ENCODE measurements at regions not wholly inside any gene's neighbourhood (a gene's known extent, or its start where the extent isn't known, plus 50 kb on each side); places are given as distances from the start of the nearest gene placed in this dataset.
"Not testable (repeated sequence)": the region's sequence is repeated elsewhere in the genome, so short reads cannot be mapped to it uniquely, and the experiment has no call there.

DNA sequence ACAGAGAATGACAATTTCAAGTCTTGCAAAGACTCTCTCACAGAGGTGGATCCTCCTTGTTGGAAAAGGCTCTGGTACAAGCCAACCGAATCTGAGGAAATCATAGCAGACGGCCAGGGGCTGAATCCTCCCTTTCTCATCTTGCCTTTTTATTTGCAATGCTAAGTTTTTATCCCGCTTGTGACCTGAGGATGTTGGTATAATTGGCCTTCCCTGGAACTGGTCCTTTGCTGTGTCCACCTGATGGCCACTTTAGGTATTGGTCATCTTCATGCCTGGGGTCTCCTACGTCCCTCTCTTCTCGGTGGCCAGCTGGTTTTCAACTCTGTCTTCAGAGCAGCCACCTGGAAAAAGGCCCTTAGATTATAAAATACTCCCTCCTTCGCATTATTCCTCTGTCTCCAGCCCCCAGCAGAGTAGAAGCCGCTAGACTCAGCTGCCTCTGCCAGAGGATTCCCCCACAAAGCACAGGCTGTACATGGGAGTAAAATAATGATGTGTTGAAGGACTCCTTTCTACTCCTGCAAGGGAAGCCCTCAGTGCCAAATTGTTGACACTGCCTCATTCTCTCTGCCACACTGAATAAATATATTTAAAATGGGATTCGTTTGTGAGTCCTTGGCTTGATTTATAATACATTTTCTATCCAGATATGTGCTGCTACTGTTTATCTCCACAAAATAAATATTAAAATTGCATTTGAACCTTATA is 208.9 kb upstream of the CFAP20DC start:
- DNase-seq (ENCODE audit: low read depth, low spot score) = no peak

DNA sequence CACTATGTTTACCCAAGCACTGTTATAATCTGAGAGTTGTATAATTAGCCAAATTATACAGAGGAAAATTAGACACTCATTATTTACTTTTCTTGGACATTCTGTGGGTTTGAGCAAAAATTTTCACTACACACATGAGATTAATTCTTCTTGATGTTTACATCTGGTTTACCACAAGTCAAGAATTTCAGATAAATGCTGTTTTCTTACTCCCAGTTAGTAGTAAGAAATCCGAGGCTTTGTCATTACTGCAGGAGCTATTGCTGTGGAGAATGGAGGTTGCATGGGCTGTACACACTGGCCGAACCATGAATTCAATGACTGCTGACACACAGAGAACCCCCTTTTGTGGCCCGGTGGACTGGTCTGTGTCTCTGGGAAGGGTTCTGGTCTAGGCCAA is 207.7 kb upstream of the CFAP20DC start:
- DNase-seq (ENCODE audit: low read depth, low spot score) = peak; percentile 53

DNA sequence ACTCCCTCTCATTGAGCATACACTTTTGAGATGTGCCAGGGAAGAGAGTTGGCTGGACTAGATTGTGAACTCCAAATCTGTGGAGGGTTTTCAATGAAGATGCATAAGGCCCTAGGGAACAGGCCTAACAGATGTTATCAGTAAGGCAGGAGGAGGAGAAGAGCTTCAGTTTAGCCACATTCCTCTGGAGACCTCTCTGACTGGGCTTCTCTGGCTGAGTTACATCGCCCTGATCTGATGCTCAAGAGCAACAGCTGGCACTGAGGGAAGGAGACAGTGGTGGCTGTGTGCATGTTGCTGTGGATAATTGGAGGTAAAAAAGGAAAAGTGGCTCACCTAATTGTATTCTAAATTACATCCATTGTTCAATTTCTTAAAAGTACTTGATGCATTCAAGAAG is 206.4 kb upstream of the CFAP20DC start:
- DNase-seq (ENCODE audit: low read depth, low spot score) = no peak

DNA sequence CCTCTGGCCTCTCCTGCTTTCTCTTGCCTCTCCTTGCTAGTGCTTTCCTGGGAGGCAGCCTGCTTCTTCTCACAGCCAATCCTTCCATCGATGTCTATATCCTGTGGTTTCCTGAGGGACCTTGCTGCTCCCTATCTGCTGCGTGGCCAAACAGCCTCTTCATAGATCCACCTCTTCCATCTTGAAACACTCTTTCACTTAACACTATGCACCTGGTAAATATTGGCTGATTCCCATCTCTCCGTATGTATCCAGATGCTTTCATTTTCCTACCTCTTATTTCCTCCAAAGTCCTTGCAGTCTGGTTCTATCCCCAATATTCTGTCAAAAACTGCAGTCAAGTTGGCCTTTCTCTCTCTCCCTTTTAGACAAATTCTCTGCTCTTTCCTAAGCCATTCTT is 205.2 kb upstream of the CFAP20DC start:
- DNase-seq (ENCODE audit: low read depth, low spot score) = no peak

DNA sequence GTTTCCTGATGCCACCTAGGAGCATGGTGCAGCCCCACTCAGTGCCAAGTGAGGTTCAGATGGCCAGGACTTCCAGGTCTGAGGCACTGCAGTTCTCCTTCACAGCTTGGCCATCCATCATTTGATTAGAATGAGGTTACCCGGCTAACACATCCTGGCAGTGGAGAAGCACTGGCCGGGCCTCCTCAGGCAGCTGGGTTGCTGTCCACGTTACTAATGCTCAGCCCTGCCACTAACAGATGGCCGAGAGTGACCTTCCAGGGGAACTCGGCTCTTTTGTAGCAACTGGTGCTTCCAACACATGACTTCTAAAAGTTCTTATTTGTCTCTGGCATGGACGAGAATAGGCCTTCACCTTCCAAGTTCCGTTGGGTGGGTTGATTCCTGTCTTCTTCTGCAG is 204.6 kb upstream of the CFAP20DC start:
- DNase-seq (ENCODE audit: low read depth, low spot score) = no peak

DNA sequence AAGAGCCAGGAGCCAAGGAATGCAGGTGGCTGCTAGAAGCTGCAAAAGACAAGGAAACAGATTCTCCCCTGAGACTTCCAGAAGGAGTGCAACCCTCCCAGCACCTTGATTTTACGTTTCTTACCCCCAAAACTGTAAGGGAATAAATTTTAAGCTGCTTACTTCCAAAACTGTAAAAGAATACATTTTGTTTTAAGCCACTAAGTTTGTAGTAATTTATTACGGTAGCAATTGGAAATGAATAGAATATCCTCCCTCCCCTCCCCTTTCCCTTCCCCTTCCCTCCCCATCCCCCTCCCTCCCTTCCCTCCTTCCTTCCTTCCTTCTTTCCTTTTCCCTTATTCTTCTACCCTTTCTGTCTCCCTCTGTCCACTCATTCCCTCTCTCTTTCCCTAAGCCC is 203.7 kb upstream of the CFAP20DC start:
- no peak for DNase-seq (ENCODE audit: low read depth, low spot score)

DNA sequence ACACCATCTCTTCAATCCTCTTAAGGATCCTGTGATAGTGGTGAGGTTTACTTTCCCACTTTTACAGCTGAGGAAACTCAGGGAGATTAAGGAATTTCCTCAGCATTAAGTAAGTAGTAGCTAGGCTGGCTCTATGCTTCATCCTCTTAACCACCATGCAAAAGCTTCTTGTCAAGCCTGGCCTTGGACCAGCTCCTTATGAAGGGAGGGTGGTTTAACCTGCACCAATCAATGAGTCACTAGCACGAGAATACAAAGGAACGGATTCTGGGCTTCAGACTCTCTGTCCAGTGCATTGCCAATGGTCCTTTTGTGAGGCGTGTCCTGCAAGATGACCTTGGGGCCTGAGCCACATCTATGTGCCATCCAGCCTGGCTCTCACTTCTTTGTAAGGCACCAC is 202.0 kb upstream of the CFAP20DC start:
- peak; percentile 72 for DNase-seq (ENCODE audit: low read depth, low spot score)

DNA sequence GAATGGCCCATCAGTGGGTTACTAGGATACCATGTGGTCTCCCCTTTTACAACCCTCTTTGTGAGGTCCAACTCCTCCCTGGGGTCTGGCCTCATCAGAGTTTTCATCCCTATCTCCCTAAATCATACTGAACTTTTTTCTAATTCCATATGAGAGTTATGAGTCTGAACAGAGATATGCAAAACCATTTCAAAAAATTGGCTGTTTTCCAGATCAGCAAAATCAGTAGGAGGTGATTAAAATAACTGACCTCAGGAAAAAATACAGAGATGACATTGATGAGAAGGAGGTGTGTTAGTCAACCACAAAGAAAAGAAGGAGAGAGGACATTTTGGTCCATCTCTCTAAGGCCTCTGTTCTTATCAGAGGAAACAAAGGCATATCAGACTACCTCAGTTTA is 200.8 kb upstream of the CFAP20DC start:
- no peak for DNase-seq (ENCODE audit: low read depth, low spot score)

DNA sequence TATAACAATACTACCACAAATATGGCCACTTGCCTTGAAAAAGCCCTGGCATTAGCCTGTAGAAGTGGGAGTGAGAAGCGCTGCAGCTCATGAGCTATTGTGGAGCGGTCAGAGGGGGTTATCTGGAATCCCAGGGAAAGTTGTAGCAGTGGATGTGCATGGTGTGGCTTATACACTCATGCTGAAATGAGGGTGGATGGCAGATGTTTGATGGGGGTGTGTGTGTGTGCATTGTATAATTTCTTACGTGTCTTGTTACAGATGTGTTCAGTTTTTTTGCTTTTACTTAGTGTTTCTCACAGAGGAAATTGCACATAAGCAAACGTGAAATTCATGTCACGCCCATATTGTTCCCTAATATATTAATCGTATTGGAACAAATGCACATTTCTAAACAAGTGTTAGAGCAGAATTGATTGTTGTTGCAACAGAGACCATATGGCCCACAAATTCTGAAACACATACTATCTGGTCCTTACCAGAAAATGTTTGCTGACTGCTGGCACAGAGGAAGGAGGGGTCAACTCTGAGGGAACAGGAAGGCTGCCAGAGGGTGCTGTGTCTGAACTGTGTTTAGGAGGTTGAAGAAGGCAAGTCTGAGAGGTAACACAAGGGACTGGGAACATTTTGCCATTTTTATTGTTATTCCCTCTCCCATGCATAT is 200.0 kb upstream of the CFAP20DC start:
- DNase-seq (ENCODE audit: low read depth, low spot score) = no peak

DNA sequence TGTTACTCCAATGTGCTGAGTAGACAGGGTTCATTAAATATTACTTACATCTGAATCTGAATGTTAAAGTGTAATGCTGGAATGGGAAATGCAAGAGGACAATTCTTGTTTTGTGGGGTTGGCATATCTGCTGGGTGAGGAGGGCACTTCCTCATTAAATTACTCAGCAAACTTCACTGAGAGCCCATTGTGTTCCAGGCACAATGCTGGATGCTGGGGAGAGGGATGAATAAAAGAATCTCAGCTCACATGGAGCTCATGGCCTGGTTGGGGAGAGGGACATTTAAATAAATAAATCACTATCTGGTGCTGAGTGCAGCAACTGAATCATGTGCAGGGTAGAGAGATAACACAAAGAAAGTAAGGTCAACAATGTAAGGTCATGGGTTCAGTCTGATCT is 199.2 kb upstream of the CFAP20DC start:
- no peak for DNase-seq (ENCODE audit: low read depth, low spot score)

DNA sequence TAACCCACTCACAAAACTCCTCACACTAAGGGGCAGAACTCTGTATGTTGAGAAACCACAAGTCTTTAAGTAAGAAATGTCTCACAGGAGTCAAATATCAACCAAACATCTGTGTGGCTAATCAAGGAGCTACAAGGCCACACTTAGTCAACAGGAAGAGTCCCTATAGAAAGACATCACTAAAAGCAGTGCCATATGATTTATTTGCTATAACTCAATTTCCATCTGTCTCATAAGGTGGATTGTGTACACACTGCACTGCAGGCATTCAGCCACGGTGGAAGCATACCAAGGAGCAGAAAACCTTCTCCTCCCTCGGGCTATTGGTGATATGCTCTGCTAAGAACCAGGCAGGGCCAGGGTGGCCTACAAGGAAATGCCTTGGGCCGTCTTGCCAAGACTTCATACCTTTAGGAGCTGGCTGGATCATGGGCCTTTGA is 197.6 kb upstream of the CFAP20DC start:
- DNase-seq (ENCODE audit: low read depth, low spot score) = no peak

DNA sequence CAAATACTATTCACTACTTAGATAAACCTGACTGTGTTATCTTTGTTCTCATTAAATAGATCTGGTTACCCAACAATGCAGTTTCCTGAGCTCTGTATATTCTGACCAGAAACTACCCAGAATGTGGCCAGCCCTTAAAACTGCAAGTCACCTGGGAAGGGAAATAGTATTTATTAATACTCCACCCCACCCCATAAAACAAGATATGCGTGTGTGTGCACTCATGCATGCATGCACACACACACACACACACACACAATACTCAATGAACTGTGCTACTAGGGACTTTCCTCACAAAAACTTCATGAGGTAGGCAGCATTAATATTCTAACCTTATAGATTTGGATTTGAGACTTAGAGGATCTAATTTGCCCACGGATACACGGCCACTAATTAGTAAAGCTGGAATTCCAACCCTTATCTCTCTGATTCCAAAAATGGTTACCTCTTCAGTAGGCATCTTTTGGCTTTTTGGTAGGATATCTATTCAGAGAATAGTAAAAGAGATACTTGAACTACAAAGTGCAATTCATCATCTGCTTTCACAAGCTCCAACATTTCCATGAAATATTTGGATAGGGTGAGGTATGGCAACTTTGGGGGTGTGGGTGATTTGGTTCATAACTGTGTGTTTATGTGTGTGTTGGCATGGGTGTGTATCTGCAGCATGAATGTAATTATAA is 197.0 kb upstream of the CFAP20DC start:
- no peak for DNase-seq (ENCODE audit: low read depth, low spot score)

DNA sequence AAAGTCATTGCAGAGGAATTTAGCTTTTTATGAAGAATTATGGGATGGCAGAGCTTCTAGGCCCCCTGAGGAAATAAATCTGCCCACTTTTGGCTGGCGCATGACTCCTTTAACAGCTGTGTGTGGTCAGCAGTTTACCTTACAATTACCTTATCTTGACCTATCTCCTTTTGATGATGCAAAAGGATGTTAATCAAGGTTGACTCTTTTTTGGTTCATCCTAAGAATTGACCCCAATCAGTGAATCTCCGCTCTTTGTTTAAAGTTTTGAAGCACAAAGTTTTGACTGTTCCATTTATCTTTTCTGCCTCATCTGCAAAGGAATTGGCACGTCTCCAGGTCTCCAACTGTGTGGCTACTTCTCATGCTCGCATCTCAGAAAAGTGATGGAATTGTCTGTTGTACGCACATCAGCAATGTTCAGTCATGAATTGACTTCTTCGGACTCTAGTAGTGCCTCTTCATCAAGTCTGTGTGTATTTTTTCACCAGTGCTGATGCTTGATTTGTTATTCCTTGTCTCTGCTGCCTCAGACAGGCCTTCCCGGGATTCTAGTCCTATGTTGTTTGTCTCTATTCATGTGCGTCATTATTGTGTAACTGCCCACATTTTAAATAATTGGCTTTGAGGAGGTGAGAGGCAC is 196.2 kb upstream of the CFAP20DC start:
- peak; percentile 64 for DNase-seq (ENCODE audit: low read depth, low spot score)

DNA sequence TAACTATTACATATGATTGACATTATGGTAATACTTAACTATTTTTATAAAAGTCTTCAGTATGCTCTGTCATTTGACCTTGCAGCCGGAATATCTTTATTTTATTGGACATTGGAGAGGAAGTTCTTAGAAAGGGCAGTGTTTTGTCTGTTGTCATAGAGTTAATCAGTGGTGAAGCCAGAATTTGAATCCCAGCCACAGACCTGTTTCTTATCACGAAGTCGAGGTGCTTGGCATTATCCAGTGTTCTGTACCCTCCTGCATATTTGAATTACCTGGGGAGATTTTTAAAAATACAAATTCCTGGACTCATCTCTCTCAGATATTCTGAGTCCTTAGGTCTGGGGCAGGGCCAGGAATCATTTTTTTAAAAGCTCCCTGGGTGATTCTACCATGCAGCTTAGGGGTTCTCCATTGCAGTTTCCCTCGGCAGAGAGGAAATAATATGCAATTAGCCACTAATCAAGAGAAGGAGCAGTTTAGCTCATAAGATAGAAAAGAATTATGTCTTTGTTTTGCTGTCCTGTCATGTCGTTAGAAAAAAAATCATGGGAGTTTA is 195.6 kb upstream of the CFAP20DC start:
- no peak for DNase-seq (ENCODE audit: low read depth, low spot score)

DNA sequence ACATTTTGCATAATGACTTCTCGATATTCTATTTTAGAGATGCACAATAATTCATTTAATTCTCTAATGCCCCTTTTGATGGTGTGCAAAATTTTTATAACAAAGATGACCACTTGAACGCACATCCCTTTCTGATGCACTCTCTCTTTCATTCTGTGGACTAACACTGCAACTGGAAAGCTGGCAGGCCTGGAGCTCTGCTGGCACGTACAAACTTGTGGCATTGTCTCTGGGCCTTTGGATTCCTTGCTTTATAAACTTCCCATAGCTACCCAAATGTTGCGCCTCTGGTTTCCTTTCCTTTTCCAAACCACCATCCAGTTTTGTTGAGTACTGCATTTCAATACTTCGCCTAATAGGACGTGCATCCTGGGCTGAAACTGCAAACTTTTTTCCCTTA is 194.5 kb upstream of the CFAP20DC start:
- DNase-seq (ENCODE audit: low read depth, low spot score) = no peak

DNA sequence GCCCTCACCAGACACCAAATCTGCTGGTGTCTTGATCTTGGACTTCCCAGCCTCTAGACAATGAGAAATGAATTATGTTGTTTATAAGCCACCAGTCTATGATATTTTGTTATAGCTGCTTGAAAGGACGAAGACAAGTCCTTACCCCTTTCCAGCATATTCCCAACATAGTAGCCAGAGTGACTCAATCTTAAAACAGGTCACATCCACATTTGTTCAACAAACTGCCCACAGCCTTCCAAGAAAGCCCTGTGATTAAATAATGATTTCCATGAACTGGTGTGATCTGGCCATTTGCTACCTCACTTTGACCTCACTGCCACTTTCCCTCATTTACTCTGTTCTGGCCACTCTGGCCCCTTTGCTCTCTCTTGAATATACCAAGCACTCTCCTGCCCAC is 193.7 kb upstream of the CFAP20DC start:
- no peak for DNase-seq (ENCODE audit: low read depth, low spot score)

DNA sequence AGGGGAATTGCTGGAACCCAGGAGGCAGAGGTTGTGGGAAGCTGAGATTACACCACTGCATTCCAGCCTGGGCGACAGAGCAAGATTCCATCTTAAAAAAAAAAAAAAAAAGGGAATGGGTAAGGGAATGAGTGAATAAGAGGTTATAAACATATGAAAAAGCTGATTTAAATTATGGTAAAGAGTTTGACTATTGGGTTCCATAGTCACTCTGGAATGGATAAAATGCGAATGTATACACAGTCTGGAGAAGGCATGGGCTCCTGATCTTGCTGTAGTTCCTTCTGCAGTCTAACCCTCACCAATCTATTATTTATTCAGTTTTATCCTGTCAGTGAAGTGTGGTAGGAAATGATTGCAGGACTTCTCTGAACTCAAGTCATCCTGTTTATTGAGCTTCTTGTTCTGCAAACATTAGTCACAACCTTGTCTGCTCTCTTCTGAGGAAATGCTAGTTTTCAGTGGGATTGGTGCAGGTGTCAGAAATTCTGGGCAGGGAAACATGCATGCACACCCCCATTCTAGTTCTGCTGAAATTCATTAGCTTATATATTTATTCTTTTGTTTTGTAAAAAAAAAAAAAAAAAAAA is 190.9 kb upstream of the CFAP20DC start:
- DNase-seq (ENCODE audit: low read depth, low spot score) = no peak

DNA sequence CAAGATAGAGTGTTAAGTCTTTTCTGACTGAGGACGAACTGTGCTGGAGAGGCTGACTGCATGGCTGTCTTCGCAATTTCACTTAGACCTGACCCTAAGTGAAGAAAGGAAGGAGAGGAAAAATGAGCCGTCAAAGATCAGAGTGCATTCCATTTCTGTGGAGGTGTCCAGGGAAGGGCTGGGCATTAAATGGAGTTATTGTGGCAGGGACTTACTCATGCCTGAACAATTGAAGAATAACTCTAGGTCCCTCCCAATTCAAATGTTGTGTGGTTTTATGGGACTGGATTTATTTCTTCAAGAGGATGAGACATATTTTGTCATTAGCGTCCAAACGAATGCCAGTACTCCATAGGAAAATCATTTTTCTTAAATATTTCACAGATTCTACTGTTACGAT is 187.3 kb upstream of the CFAP20DC start:
- DNase-seq (ENCODE audit: low read depth, low spot score) = peak; percentile 35

DNA sequence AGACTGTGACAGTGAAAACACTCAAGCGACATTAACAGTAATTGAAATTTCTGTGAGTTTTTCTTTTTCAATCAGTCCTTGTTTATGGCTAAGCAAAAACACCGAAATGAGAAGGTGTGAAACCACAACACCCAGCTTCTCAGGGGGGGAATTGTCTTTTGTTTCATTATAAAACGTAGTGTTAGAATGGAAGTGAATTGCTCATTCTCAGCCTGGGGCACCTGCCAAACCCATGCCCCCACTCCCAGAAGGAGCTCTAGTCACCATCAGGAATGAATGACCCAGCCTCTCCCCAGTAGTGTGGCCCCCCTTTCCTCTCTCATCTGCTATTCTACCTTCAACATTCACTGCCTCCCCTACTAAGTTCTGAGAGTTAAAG is 185.8 kb upstream of the CFAP20DC start:
- peak; percentile 36 for DNase-seq (ENCODE audit: low read depth, low spot score)

DNA sequence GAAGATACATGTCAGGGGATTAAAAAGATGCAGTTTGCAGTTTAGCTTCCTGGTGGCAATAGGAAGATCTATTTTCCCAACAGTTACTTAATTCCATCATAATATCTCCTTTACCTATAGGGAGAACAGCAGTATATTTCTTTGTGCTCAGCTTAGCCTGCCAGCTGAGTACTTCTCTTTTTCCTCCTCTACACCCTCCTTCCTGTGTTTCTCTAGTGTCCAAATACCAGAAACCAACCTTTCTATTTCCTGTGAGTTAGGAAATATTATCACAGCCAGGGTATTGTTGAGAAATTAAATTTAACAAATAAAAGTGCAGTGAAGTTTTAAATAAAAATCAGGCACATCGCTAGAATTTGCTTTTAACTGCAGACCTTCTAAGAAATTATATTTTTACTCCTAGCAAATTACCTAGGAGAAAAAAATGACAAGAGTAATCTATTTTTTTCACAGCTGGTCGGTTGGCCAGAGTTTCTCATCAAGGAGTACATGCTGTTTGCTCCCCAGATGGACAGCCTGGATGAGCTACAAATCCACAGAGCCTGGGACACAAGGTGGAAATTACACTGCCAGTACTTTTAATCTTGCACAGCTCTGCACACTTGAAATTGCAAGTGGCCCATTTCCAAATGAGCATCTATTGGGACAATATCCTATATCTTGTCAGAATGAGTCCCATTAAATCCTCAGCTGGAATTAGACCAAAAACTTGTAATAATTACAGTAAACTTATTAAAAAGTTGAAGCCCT is 185.2 kb upstream of the CFAP20DC start:
- DNase-seq (ENCODE audit: low read depth, low spot score) = no peak

DNA sequence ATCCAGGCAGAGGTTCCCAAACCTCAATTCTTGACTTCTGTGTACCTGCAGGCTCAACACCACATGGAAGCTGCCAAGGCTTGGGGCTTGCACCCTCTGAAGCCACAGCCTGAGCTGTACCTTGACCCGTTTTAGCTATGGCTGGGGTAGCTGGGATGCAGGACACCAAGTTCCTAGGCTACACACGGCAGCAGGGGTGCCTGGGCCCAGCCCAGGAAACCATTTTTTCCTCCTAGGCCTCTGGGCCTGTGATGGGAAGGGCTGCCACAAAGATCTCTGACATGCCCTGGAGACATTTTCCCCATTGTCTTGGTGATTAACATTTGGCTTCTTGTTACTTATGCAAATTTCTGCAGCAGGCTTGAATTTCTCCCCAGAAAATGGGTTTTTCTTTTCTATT is 180.6 kb upstream of the CFAP20DC start:
- DNase-seq (ENCODE audit: low read depth, low spot score) = not testable (repeated sequence)

Measured in astrocyte of the hippocampus (primary cell).